Keratinocyte (primary cell): ENCODE measurements at regions not wholly inside any gene's neighbourhood (a gene's known extent, or its start where the extent isn't known, plus 50 kb on each side); places are given as distances from the start of the nearest gene placed in this dataset.
"Not testable (repeated sequence)": the region's sequence is repeated elsewhere in the genome, so short reads cannot be mapped to it uniquely, and the experiment has no call there.

ENCODE experiments used
- DNase-seq: peaks from one replicate; pipeline ENCODE4 v3.0.0-alpha.2; 2011; ENCODE audit warnings: low read depth, missing footprints, low spot score
- FAIRE-seq: peaks from 2 replicates; lab custom pipeline; 2011; peaks lifted over from hg19 to GRCh38; lab: Jason Lieb, UNC
- H2AFZ ChIP-seq: 2 replicates; pipeline ENCODE4 v1.6.0; 2012; ENCODE audit warnings: low read length, control low read depth, inconsistent platforms; ENCODE audit not compliant: control insufficient read depth
- H3K27ac ChIP-seq: 2 replicates; pipeline ENCODE4 v1.5.1; 2011; ENCODE audit warnings: low read length; ENCODE audit not compliant: control insufficient read depth, insufficient read depth
- H3K27me3 ChIP-seq: 3 replicates; pipeline ENCODE4 v1.6.0; 2011; ENCODE audit warnings: low read length; ENCODE audit not compliant: control insufficient read depth, insufficient read depth; ENCODE audit errors: extremely low read depth
- H3K36me3 ChIP-seq, 2 experiments: 2 replicates in 1 of 2; 3 replicates in 1 of 2; pipeline ENCODE4 v1.5.1; 2011; ENCODE audit warnings: low read length in 2 of 2, mild to moderate bottlenecking in 1 of 2; ENCODE audit not compliant: control insufficient read depth in 2 of 2, insufficient read depth in 2 of 2; ENCODE audit errors: extremely low read depth in 1 of 2
- H3K4me1 ChIP-seq: 3 replicates; pipeline ENCODE4 v1.5.1; 2011; ENCODE audit warnings: low read length; ENCODE audit not compliant: control insufficient read depth, insufficient read depth; ENCODE audit errors: extremely low read depth
- H3K4me2 ChIP-seq: 3 replicates; pipeline ENCODE4 v1.6.0; 2011; ENCODE audit warnings: low read depth, low read length; ENCODE audit not compliant: control insufficient read depth, insufficient read depth; ENCODE audit errors: extremely low read depth
- H3K4me3 ChIP-seq, 3 experiments: fragments of 200-600 bp in 1 of 3; sonication (generic) in 1 of 3; 2 replicates in 2 of 3; 3 replicates in 1 of 3; pipeline ENCODE4 v1.5.1; 2011 to 2016; ENCODE audit warnings: low read length in 3 of 3, mild to moderate bottlenecking in 3 of 3, control low read depth in 2 of 3, inconsistent platforms in 1 of 3, low read depth in 1 of 3, mixed read lengths in 1 of 3, mixed run types in 1 of 3, moderate library complexity in 1 of 3; ENCODE audit not compliant: control insufficient read depth in 2 of 3, insufficient read depth in 2 of 3; ENCODE audit errors: extremely low read depth in 1 of 3
- H3K79me2 ChIP-seq: 2 replicates; pipeline ENCODE4 v1.6.0; 2012; ENCODE audit warnings: low read length; ENCODE audit not compliant: control insufficient read depth, insufficient read depth
- H3K9ac ChIP-seq: 3 replicates; pipeline ENCODE4 v1.6.0; 2011; ENCODE audit warnings: low read length; ENCODE audit not compliant: control insufficient read depth, insufficient read depth; ENCODE audit errors: extremely low read depth
- H3K9me1 ChIP-seq: 3 replicates; pipeline ENCODE4 v1.6.0; 2011; ENCODE audit warnings: low read length; ENCODE audit not compliant: control insufficient read depth, insufficient read depth; ENCODE audit errors: extremely low read depth
- H3K9me3 ChIP-seq: 2 replicates; pipeline ENCODE4 v1.5.1; 2012; ENCODE audit warnings: low read depth, low read length; ENCODE audit not compliant: control insufficient read depth
- H4K20me1 ChIP-seq: 3 replicates; pipeline ENCODE4 v1.6.0; 2011; ENCODE audit warnings: low read length; ENCODE audit not compliant: control insufficient read depth, insufficient read depth; ENCODE audit errors: extremely low read depth
- CTCF ChIP-seq, 3 experiments: IDR thresholded peaks in 1 of 3; conservative IDR thresholded peaks in 1 of 3; optimal IDR thresholded peaks in 1 of 3; 2 replicates in 2 of 3; 3 replicates in 1 of 3; pipeline versions ENCODE3 to v1.5.1; 2011; ENCODE audit warnings: low read length in 3 of 3, mild to moderate bottlenecking in 3 of 3, moderate library complexity in 2 of 3, control low read depth in 1 of 3, inconsistent platforms in 1 of 3; ENCODE audit not compliant: insufficient read depth in 2 of 3; ENCODE audit errors: extremely low read depth in 1 of 3
- EZH2 ChIP-seq: IDR thresholded peaks from one replicate; pipeline ENCODE4 v1.6.1; 2012; ENCODE audit warnings: inconsistent platforms, mild to moderate bottlenecking, low read length, moderate library complexity
- dilution Hi-C: fragments of 300-500 bp; cut with MboI; formaldehyde crosslinking; loops from one replicate; pipeline ENCODE4 v1.7.0; 2020; ENCODE audit warnings: low sequenced_read_pairs; ENCODE audit not compliant: extremely low pct_ligation_motif_present

DNA sequence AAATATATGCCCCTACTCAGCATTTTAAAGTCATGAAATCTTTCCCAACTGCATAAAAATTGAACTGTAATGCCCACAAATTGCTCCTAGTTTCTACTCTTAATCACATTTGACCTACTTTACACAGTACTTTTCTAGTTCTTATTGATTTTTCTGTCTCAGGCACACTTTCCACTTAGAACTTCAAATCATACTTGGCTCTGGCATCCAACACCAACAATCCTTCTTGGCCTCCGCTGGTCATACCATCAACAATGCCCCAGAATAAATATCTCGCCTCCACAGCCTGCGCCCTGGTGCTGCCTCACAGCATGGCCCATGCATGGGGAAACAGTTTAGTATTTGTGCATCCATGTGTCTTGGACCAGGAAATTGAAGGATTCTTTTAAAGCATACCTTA, 107.5 kb upstream of the SYT10 start:
- TF ChIP-seq EZH2 (no peak), CTCF (optimal IDR thresholded peaks at IDR 0.05 in 1 of 3, IDR thresholded peaks at IDR 0.05 in 1 of 3, conservative IDR thresholded peaks at IDR 0.05 in 1 of 3; ENCODE audit: extremely low read depth in 1 of 3, insufficient read depth in 2 of 3, low read length in 3 of 3) (no peak)
- no peaks in the 10 kb centered on the region for H3K79me2 ChIP-seq

DNA sequence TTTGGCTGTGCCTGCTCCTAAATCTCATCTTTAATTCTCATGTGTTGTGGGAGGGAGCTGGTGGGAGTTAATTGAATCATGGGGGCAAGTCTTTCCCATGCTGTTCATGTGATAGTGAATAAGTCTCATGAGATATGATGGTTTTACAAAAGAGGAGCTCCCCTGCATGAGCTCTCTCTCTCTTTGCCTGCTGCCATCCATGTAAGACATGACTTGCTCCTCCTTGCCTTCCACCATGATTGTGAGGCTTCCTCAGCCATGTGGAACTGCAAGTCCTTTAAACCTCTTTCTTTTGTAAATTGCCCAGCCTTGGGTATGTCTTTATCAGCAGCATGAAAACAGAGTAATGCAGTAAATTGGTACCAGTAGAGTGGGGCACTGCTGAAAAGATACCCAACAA, 110.6 kb upstream of the SYT10 start:
- H3K27me3 ChIP-seq, H4K20me1 ChIP-seq, H3K36me3 ChIP-seq, H3K4me1 ChIP-seq, H3K4me3 ChIP-seq, H3K9me1 ChIP-seq, FAIRE-seq, H3K27ac ChIP-seq, H3K79me2 ChIP-seq, H2AFZ ChIP-seq, H3K4me2 ChIP-seq, H3K9me3 ChIP-seq, H3K9ac ChIP-seq, dilution Hi-C loops, DNase-seq: not testable (repeated sequence)

More for the DNA sequence above, 107.5 kb upstream of the SYT10 start:
- DNase-seq: no peak
- H3K36me3 ChIP-seq: no peaks in the 10 kb centered on the region
- H3K4me1 ChIP-seq: no peaks in the 10 kb centered on the region
- H2AFZ ChIP-seq: no peak overlapping the region
- no peak overlapping the region for H3K4me2 ChIP-seq
- no peak overlapping the region for H3K27ac ChIP-seq
- H3K4me3 ChIP-seq: no peak overlapping the region
- no peak for FAIRE-seq
- dilution Hi-C loops: no loop called here
- H3K27me3 ChIP-seq: no peaks in the 10 kb centered on the region
- H4K20me1 ChIP-seq: no peaks in the 10 kb centered on the region
- H3K9me1 ChIP-seq: no peaks in the 10 kb centered on the region
- no peaks in the 10 kb centered on the region for H3K9me3 ChIP-seq
- no peak overlapping the region for H3K9ac ChIP-seq

DNA sequence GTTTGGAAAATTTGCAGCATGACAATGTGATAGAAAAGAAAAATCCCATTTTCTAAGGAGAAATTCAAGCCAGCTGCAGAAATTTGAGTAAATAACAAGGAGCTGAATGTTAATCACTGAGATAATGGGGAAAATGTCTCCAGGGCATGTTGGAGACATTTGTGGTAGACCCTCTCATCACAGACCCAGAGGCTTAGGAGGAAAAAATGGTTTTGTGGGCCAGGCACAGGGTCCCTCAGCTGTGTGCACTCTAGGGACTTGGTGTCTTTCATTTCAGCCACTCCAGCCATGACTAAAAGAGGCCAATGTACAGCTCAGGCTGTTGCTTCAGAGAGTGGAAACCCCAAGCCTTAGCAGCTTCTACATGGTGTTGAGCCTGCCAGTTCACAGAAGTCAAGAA, 111.4 kb upstream of the SYT10 start:
- no peak overlapping the region for H3K4me3 ChIP-seq
- H4K20me1 ChIP-seq: no peaks in the 10 kb centered on the region
- no peaks in the 10 kb centered on the region for H3K9me1 ChIP-seq
- no peaks in the 10 kb centered on the region for H3K36me3 ChIP-seq
- DNase-seq (no peak), FAIRE-seq (no peak)
- H3K27me3 ChIP-seq: no peaks in the 10 kb centered on the region
- no peak overlapping the region for H2AFZ ChIP-seq
- dilution Hi-C loops: no loop called here
- no peaks in the 10 kb centered on the region for H3K9me3 ChIP-seq
- no peaks in the 10 kb centered on the region for H3K4me1 ChIP-seq
- no peak overlapping the region for H3K9ac ChIP-seq
- no peak for TF ChIP-seq EZH2
- H3K27ac ChIP-seq: no peak overlapping the region
- no peak overlapping the region for H3K4me2 ChIP-seq
- no peaks in the 10 kb centered on the region for H3K79me2 ChIP-seq
